Endodermal cell (in vitro differentiated cells): ENCODE measurements at regions not wholly inside any gene's neighbourhood (a gene's known extent, or its start where the extent isn't known, plus 50 kb on each side); places are given as distances from the start of the nearest gene placed in this dataset.

ENCODE experiments used
- DNase-seq: peaks from one replicate; pipeline ENCODE4 v3.0.0-alpha.2; 2017
- H3K27ac ChIP-seq: 2 replicates; pipeline ENCODE4 v1.5.1; 2013; ENCODE audit warnings: mild to moderate bottlenecking, low read depth, low read length, moderate library complexity
- H3K27me3 ChIP-seq: 2 replicates; pipeline ENCODE4 v1.6.1; 2013; ENCODE audit warnings: mild to moderate bottlenecking, low read length, moderate library complexity; ENCODE audit not compliant: insufficient read depth, control insufficient read depth, poor library complexity, severe bottlenecking
- H3K36me3 ChIP-seq: 2 replicates; pipeline ENCODE4 v1.7.0; 2013; ENCODE audit warnings: mild to moderate bottlenecking, low read length, moderate library complexity; ENCODE audit not compliant: control insufficient read depth, insufficient read depth
- H3K4me1 ChIP-seq: one replicate; pipeline ENCODE4 v1.7.0; 2013; ENCODE audit warnings: low read length; ENCODE audit not compliant: control insufficient read depth, insufficient read depth
- H3K4me3 ChIP-seq: 2 replicates; pipeline ENCODE4 v1.5.1; 2013; ENCODE audit warnings: mild to moderate bottlenecking, low read length, moderate library complexity
- H3K9ac ChIP-seq: 2 replicates; pipeline ENCODE4 v1.6.1; 2013; ENCODE audit warnings: mild to moderate bottlenecking, low read length, moderate library complexity; ENCODE audit not compliant: poor library complexity, severe bottlenecking; ENCODE audit errors: extremely low read depth
- H3K9me3 ChIP-seq: 2 replicates; pipeline ENCODE4 v1.6.1; 2013; ENCODE audit warnings: mild to moderate bottlenecking, low read length, moderate library complexity; ENCODE audit not compliant: control insufficient read depth
- H3K27ac Mint-ChIP-seq: 2 replicates; pipeline ENCODE4 v1.8.0; 2020; ENCODE audit warnings: mixed read lengths
- H3K27me3 Mint-ChIP-seq: 2 replicates; pipeline ENCODE4 v1.8.0; 2021; ENCODE audit warnings: mild to moderate bottlenecking, mixed read lengths; ENCODE audit not compliant: insufficient read depth
- H3K36me3 Mint-ChIP-seq: 2 replicates; pipeline ENCODE4 v1.8.0; 2020; ENCODE audit warnings: low read depth, mixed read lengths
- H3K4me1 Mint-ChIP-seq: 2 replicates; pipeline ENCODE4 v1.8.0; 2020; ENCODE audit warnings: mixed read lengths
- H3K4me3 Mint-ChIP-seq: 2 replicates; pipeline ENCODE4 v1.8.0; 2020; ENCODE audit warnings: mild to moderate bottlenecking, moderate library complexity, mixed read lengths
- H3K9me3 Mint-ChIP-seq: 2 replicates; pipeline ENCODE4 v1.8.0; 2020; ENCODE audit warnings: mild to moderate bottlenecking, mixed read lengths
- WGBS, 2 experiments: methylation state at CpG; one replicate each; pipeline versions ENCODE4 v1.1.5 to v1.1.7; 2013; ENCODE audit warnings: missing lambda C conversion rate in 2 of 2, mixed read lengths in 1 of 2; ENCODE audit not compliant: insufficient coverage in 1 of 2, insufficient read length in 1 of 2; 5-methylcytosine and 5-hydroxymethylcytosine counted together
- TF ChIP-seq, protein P1 (sequence below): fragments of 200-600 bp; sonication (generic); conservative IDR thresholded peaks from 2 replicates; pipeline ENCODE4 v1.5.0; 2021; ENCODE audit warnings: antibody characterized with exemption, mild to moderate bottlenecking

DNA sequence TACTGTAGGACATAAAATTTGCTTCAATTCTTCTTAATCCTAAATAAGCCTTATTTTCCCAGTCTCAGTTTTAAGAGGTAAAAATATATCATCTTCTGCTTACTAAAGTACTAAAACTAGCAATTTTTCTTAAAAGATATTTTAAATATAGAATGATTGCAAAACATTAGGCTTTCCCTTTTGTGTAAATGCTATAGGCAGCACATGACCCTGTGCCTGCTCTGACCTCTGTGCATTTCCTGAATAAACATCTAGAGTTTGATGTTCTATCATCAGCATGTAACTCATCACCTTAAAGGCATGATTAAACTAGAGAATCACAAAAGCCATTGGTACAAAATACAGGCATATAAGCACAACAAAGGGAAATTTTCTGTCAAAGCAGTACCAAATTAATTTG, 422.7 kb downstream of the TFAP2B start:
- no peak overlapping the region for H3K27ac Mint-ChIP-seq
- Histone ChIP-seq H3K9ac (no peak overlapping the region), H3K27me3 (peaks cover 6% of the 10 kb centered on the region), H3K4me1 (no peaks in the 10 kb centered on the region), H3K4me3 (no peak overlapping the region), H3K9me3 (no peaks in the 10 kb centered on the region), H3K27ac (no peak overlapping the region), H3K36me3 (no peaks in the 10 kb centered on the region)
- peaks cover 20% of the 10 kb centered on the region for H3K27me3 Mint-ChIP-seq
- H3K9me3 Mint-ChIP-seq = no peaks in the 10 kb centered on the region
- peaks cover 5% of the 10 kb centered on the region for H3K4me1 Mint-ChIP-seq
- DNase-seq = no peak
- TF ChIP-seq, protein P1, sequence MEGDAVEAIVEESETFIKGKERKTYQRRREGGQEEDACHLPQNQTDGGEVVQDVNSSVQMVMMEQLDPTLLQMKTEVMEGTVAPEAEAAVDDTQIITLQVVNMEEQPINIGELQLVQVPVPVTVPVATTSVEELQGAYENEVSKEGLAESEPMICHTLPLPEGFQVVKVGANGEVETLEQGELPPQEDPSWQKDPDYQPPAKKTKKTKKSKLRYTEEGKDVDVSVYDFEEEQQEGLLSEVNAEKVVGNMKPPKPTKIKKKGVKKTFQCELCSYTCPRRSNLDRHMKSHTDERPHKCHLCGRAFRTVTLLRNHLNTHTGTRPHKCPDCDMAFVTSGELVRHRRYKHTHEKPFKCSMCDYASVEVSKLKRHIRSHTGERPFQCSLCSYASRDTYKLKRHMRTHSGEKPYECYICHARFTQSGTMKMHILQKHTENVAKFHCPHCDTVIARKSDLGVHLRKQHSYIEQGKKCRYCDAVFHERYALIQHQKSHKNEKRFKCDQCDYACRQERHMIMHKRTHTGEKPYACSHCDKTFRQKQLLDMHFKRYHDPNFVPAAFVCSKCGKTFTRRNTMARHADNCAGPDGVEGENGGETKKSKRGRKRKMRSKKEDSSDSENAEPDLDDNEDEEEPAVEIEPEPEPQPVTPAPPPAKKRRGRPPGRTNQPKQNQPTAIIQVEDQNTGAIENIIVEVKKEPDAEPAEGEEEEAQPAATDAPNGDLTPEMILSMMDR = no peak
- H3K4me3 Mint-ChIP-seq = no peak overlapping the region
- H3K36me3 Mint-ChIP-seq = no peaks in the 10 kb centered on the region

DNA sequence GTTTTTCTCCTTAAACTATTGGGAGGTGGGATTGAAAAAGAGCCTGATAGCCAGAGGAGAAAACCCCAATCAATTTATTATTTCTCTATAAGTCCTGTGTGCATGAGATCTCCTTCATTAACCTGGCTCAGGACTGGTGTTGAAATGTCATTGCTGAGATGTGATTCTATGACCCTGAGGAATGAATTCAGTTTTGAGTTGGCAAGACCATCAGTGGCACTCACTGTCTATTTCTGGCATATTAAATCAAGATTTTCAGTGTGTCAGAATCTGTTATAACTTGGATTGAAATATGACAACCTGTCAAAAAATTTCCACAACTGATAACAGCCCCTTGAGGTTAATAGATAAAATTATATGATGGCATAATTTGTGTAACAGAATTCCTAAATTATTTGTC, 431.1 kb downstream of the TFAP2B start:
- Histone ChIP-seq H3K4me3 (no peak overlapping the region), H3K9me3 (no peaks in the 10 kb centered on the region), H3K27ac (no peak overlapping the region), H3K36me3 (no peaks in the 10 kb centered on the region), H3K4me1 (no peaks in the 10 kb centered on the region), H3K27me3 (no peaks in the 10 kb centered on the region), H3K9ac (no peak overlapping the region)
- Mint-ChIP-seq H3K4me1 (no peaks in the 10 kb centered on the region), H3K27ac (no peak overlapping the region), H3K4me3 (no peak overlapping the region), H3K27me3 (peaks cover 9% of the 10 kb centered on the region), H3K9me3 (no peaks in the 10 kb centered on the region), H3K36me3 (no peaks in the 10 kb centered on the region)
- no peak for DNase-seq
- TF ChIP-seq, protein P1 = no peak

DNA sequence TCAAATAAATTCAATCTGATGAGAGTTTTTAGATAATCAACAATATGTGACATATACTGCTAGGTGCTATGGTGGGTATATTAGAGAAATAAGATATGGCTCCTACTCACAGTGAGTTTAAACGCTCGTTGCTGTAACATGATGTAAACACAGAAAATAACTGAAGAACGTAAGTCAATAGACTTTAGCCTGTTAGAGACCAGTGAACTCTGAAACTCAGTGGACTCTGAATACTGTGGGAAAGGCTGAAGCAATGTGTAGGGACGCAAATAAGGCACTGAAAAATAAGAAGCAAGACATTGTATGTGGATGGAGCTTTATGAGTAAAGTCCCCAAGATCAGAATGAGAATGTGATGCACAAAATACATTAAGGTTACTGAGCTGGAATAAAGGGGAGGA, 431.6 kb downstream of the TFAP2B start:
- Histone ChIP-seq H3K27ac (no peak overlapping the region), H3K27me3 (no peaks in the 10 kb centered on the region), H3K36me3 (no peaks in the 10 kb centered on the region), H3K4me1 (no peaks in the 10 kb centered on the region), H3K9ac (no peak overlapping the region), H3K9me3 (no peaks in the 10 kb centered on the region), H3K4me3 (no peak overlapping the region)
- Mint-ChIP-seq H3K9me3 (no peaks in the 10 kb centered on the region), H3K36me3 (no peaks in the 10 kb centered on the region), H3K4me3 (no peak overlapping the region), H3K4me1 (no peaks in the 10 kb centered on the region), H3K27ac (no peak overlapping the region), H3K27me3 (peaks cover 9% of the 10 kb centered on the region)
- no peak for DNase-seq
- TF ChIP-seq, protein P1 = no peak
- 87 to 91% methylated on average over 4 of the region's 4 CpGs for WGBS, 2 experiments
